ENCODE measurements at regions not wholly inside any gene's neighbourhood (a gene's known extent, or its start where the extent isn't known, plus 50 kb on each side); places are given as distances from the start of the nearest gene placed in this dataset.

DNA sequence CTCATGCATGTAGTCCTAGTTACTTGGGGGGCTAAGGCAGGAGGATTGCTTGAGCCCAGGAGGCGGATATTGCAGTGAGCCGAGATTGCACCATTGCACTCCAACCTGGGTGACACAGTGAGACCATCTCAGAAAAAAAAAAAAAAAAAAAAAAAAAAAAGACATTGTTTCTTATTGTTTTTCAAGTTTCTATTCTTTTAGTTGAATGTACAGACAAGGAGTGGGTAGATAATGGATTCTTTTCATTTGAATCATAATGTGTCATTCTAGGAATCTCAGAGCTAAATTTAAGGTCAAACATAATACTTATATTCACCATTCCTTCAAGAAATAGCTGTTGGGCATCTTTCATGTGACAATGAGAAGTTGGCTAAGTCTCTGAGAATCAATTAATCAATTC, 157.0 kb upstream of the C21orf91 start:
- TF ChIP-seq, protein P1, sequence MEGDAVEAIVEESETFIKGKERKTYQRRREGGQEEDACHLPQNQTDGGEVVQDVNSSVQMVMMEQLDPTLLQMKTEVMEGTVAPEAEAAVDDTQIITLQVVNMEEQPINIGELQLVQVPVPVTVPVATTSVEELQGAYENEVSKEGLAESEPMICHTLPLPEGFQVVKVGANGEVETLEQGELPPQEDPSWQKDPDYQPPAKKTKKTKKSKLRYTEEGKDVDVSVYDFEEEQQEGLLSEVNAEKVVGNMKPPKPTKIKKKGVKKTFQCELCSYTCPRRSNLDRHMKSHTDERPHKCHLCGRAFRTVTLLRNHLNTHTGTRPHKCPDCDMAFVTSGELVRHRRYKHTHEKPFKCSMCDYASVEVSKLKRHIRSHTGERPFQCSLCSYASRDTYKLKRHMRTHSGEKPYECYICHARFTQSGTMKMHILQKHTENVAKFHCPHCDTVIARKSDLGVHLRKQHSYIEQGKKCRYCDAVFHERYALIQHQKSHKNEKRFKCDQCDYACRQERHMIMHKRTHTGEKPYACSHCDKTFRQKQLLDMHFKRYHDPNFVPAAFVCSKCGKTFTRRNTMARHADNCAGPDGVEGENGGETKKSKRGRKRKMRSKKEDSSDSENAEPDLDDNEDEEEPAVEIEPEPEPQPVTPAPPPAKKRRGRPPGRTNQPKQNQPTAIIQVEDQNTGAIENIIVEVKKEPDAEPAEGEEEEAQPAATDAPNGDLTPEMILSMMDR (IDR thresholded peaks at IDR 0.05) = no peak
- Mint-ChIP-seq H3K27me3 (no peaks in the 10 kb centered on the region), H3K4me1 (no peaks in the 10 kb centered on the region), H3K36me3 (ENCODE audit: low read depth) (no peaks in the 10 kb centered on the region), H3K27ac (no peak overlapping the region), H3K9me3 (peaks cover 3% of the 10 kb centered on the region), H3K4me3 (no peak overlapping the region)
- ChIA-PET CTCF (no interaction called here), POLR2A (no interaction called here)
- intact Hi-C loops (cut with micrococcal nuclease) = no loop called here
- no peak for ATAC-seq (ENCODE audit: low read depth)
- no peak for DNase-seq

DNA sequence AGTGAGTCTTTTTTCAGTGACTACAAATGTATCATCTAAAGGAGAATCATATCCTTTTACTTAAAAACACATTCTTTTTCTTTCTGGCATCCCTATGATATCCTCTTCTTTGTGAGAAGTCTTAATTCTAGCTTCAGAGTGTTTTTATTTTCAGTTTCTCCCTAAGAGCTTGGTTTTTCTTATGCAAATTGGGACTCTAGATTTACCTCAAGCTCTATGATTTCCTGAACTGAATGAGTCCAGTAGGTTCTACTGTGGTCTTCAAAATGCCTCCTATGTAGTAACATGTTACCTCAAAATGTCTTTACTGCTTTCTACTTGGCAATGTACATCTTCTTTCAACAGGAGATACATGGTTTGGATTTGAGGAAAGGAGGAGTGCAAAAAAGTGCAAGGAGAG, 148.2 kb upstream of the C21orf91 start:
- intact Hi-C loops (cut with micrococcal nuclease) = no loop called here
- no peak overlapping the region for H3K4me3 Mint-ChIP-seq
- H3K27ac Mint-ChIP-seq = no peak overlapping the region
- peaks cover 2% of the 10 kb centered on the region for H3K9me3 Mint-ChIP-seq
- TF ChIP-seq, protein P1 (IDR thresholded peaks at IDR 0.05) = no peak
- H3K36me3 Mint-ChIP-seq (ENCODE audit: low read depth) = no peaks in the 10 kb centered on the region
- CTCF ChIA-PET = no interaction called here
- DNase-seq (no peak), ATAC-seq (ENCODE audit: low read depth) (no peak)
- H3K27me3 Mint-ChIP-seq = no peaks in the 10 kb centered on the region
- POLR2A ChIA-PET = no interaction called here
- H3K4me1 Mint-ChIP-seq = no peaks in the 10 kb centered on the region

DNA sequence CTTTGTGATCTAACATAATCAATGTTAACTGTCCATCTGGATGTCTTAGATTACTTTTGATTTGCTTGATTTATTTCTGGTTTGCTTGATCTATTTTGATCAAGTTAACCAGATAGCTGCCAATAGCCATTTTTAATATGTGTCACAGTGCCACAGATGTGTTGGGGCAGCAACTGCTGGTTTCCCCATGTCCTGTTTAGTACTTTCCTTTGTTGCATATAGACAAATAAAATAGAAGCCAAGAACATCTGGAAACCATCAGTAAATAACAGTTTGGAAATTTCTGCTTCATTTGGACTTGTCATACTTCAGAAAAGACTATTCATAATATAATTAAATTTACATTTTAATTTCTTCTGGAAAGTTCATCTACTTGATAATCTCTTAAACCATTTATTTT, 145.6 kb upstream of the C21orf91 start:
- H3K9me3 Mint-ChIP-seq = peaks cover 2% of the 10 kb centered on the region
- H3K4me1 Mint-ChIP-seq = no peaks in the 10 kb centered on the region
- TF ChIP-seq, protein P1 (IDR thresholded peaks at IDR 0.05) = no peak
- ATAC-seq (ENCODE audit: low read depth) (no peak), DNase-seq (no peak)
- no peaks in the 10 kb centered on the region for H3K36me3 Mint-ChIP-seq (ENCODE audit: low read depth)
- intact Hi-C loops (cut with micrococcal nuclease) = no loop called here
- no peaks in the 10 kb centered on the region for H3K27me3 Mint-ChIP-seq
- H3K4me3 Mint-ChIP-seq = no peak overlapping the region
- no peak overlapping the region for H3K27ac Mint-ChIP-seq
- ChIA-PET CTCF (no interaction called here), POLR2A (no interaction called here)

DNA sequence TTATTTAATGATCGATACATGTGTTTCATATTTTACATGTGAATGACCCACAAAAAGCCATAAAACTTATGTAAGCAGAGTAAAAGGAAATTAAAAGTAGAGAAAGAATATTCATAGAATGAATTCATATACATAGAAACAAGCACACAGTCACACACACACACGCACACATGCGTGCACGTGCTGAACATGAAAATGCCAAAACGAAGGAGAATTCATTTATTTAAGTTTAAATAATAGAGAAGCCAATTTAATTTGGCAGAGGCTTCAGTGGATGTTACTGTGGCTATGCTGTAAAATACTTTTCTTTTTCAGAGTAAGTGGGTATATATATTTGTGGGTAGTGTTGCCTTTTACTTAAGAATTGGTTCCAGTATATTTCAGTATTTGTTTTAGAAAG, 145.0 kb upstream of the C21orf91 start:
- H3K36me3 Mint-ChIP-seq (ENCODE audit: low read depth) = no peaks in the 10 kb centered on the region
- DNase-seq (no peak), ATAC-seq (ENCODE audit: low read depth) (no peak)
- no peak overlapping the region for H3K27ac Mint-ChIP-seq
- peaks cover 2% of the 10 kb centered on the region for H3K9me3 Mint-ChIP-seq
- TF ChIP-seq, protein P1 (IDR thresholded peaks at IDR 0.05) = no peak
- POLR2A ChIA-PET = no interaction called here
- no peaks in the 10 kb centered on the region for H3K4me1 Mint-ChIP-seq
- CTCF ChIA-PET = no interaction called here
- intact Hi-C loops (cut with micrococcal nuclease) = no loop called here
- no peak overlapping the region for H3K4me3 Mint-ChIP-seq
- H3K27me3 Mint-ChIP-seq = no peaks in the 10 kb centered on the region

DNA sequence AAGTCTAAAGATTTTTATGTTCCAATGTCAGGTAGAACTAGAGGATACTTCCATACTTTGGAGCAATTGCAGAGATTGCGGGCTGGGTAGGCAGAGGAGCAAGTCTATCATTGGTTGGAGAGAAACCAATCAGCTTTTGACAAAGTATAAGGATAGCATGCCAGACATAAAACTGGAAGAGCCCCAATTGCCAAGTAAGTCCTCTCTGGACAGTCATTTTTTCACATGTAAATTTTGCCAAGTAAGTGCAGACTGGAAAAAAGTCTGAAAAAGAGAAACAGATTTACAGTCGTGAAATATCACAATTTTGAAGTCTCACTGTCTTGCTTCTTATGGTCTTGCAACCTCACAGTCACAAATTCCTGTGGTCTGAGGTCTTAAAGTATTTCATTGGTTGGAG, 131.4 kb upstream of the C21orf91 start:
- ATAC-seq (ENCODE audit: low read depth) = no peak
- Mint-ChIP-seq H3K27me3 (no peaks in the 10 kb centered on the region), H3K4me1 (no peaks in the 10 kb centered on the region), H3K4me3 (no peak overlapping the region), H3K9me3 (peaks cover 1% of the 10 kb centered on the region), H3K36me3 (ENCODE audit: low read depth) (no peaks in the 10 kb centered on the region), H3K27ac (no peak overlapping the region)
- no peak for DNase-seq
- CTCF ChIA-PET = no interaction called here
- POLR2A ChIA-PET = no interaction called here
- TF ChIP-seq, protein P1 (IDR thresholded peaks at IDR 0.05) = no peak
- intact Hi-C loops (cut with micrococcal nuclease) = no loop called here
